Mesothelial cell of epicardium (in vitro differentiated cells): ENCODE measurements at regions not wholly inside any gene's neighbourhood (a gene's known extent, or its start where the extent isn't known, plus 50 kb on each side); places are given as distances from the start of the nearest gene placed in this dataset.

Experiments
- DNase-seq, 2 experiments: peaks; one replicate each; pipeline ENCODE4 v3.0.0; 2021; ENCODE audit warnings: low spot score in 2 of 2; ENCODE audit not compliant: unreplicated experiment in 2 of 2
- H3K27ac Mint-ChIP-seq: 2 replicates; pipeline ENCODE4 v1.8.0; 2021; ENCODE audit warnings: mixed read lengths
- H3K27me3 Mint-ChIP-seq: 2 replicates; pipeline ENCODE4 v1.8.0; 2021; ENCODE audit warnings: low read depth, mixed read lengths
- H3K36me3 Mint-ChIP-seq: 2 replicates; pipeline ENCODE4 v1.8.0; 2021; ENCODE audit warnings: mixed read lengths
- H3K4me1 Mint-ChIP-seq: 2 replicates; pipeline ENCODE4 v1.8.0; 2021; ENCODE audit warnings: mixed read lengths
- H3K4me3 Mint-ChIP-seq: 2 replicates; pipeline ENCODE4 v1.8.0; 2021; ENCODE audit warnings: mild to moderate bottlenecking, moderate library complexity, mixed read lengths
- H3K9me3 Mint-ChIP-seq: 2 replicates; pipeline ENCODE4 v1.8.0; 2021; ENCODE audit warnings: mixed read lengths
- TF ChIP-seq, protein P1 (sequence below): fragments of 200-600 bp; sonication (generic); IDR thresholded peaks from one replicate; pipeline ENCODE4 v1.5.0; 2021; ENCODE audit warnings: antibody characterized with exemption; ENCODE audit not compliant: unreplicated experiment

DNA sequence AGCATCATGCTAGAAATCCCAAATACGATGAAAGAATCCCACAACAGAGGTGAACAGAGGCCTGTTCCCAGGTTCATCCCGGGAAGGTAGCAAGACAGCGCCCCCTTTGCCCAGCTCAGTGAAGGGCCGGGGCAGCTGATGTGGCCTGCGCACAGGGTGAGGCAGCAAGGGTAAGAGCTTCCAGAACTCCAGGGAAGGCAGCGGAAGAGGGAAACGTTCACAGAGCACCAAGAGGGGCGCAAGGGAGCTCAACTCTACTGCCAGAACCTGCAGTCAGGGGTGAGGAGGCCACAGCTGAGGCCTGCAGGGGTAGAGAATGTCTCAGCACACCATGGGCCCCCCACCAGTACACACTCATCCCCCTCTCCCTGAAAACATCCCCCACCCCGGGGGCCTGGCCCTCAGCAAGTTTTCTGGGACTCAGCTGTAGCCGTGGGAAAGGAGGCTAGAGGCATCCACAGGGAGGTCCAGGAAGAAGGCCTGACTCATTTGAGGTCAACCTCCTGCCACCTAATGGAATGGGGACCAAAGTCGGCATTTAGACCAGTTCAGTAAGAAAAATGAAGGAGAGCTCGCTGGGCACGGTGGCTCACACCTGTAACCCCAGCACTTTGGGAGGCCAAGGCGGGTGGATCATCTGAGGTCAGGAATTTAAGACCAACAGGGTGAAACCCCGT, 95.6 kb upstream of the ASAP2 start:
- Mint-ChIP-seq H3K4me3 (no peak overlapping the region), H3K27me3 (no peaks in the 10 kb centered on the region), H3K36me3 (no peaks in the 10 kb centered on the region), H3K27ac (no peak overlapping the region), H3K9me3 (peaks cover 3% of the 10 kb centered on the region), H3K4me1 (peaks cover 17% of the 10 kb centered on the region)
- TF ChIP-seq, protein P1, sequence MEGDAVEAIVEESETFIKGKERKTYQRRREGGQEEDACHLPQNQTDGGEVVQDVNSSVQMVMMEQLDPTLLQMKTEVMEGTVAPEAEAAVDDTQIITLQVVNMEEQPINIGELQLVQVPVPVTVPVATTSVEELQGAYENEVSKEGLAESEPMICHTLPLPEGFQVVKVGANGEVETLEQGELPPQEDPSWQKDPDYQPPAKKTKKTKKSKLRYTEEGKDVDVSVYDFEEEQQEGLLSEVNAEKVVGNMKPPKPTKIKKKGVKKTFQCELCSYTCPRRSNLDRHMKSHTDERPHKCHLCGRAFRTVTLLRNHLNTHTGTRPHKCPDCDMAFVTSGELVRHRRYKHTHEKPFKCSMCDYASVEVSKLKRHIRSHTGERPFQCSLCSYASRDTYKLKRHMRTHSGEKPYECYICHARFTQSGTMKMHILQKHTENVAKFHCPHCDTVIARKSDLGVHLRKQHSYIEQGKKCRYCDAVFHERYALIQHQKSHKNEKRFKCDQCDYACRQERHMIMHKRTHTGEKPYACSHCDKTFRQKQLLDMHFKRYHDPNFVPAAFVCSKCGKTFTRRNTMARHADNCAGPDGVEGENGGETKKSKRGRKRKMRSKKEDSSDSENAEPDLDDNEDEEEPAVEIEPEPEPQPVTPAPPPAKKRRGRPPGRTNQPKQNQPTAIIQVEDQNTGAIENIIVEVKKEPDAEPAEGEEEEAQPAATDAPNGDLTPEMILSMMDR: no peak
- no peak for DNase-seq

DNA sequence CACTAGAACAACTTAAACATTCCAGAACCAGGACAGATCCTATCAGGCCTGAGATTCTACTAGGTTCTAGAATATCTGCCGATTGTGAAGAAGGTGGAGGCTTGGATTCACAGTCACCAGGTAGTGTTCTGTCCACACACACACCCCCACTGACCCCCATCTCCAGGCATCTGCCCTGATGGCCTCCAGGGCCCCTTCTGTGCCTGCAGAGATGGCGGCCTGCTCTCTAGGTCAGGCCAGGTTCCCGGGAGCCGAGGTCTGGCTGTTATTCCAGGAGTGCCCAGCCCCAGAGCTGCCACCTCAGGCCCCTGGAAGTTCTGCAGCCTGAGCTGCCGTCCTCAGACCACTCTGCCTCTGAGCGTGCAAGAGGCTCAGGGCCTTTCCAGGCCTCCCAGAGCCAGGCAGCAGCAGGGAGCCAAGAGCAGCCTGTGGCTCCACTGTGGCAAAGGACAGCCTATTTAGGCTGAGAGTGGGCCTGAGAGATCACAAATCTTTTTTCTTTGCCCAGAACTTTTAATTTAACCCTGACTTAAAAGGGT, 96.2 kb upstream of the ASAP2 start:
- Mint-ChIP-seq H3K27me3 (no peaks in the 10 kb centered on the region), H3K36me3 (no peaks in the 10 kb centered on the region), H3K4me1 (peaks cover 22% of the 10 kb centered on the region), H3K27ac (no peak overlapping the region), H3K9me3 (peaks cover 3% of the 10 kb centered on the region), H3K4me3 (no peak overlapping the region)
- TF ChIP-seq, protein P1: no peak
- DNase-seq: no peak

DNA sequence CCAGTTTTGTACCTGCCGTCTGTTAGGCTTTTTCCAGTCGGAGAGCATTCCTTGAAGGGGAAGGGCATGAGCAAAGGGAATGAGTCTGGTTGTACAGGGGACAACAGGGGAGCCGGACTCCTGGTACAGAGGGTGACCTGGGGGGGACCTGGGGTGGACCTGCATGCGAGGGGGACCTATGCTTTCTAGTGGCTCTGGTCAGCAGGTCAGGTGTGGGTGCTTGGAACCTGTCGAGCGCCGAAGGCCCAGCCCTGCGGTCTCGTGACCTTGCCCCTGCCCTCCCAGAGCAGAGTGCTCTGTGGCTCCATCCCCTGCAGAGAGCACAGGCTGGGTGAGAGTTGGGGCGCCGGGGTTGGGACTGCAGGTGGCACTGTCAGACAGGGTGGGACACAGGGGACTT, 96.7 kb upstream of the ASAP2 start:
- Mint-ChIP-seq H3K9me3 (peaks cover 2% of the 10 kb centered on the region), H3K4me3 (no peak overlapping the region), H3K27me3 (peaks cover 2% of the 10 kb centered on the region), H3K27ac (no peak overlapping the region), H3K4me1 (peaks cover 23% of the 10 kb centered on the region), H3K36me3 (no peaks in the 10 kb centered on the region)
- TF ChIP-seq, protein P1: no peak
- no peak for DNase-seq

DNA sequence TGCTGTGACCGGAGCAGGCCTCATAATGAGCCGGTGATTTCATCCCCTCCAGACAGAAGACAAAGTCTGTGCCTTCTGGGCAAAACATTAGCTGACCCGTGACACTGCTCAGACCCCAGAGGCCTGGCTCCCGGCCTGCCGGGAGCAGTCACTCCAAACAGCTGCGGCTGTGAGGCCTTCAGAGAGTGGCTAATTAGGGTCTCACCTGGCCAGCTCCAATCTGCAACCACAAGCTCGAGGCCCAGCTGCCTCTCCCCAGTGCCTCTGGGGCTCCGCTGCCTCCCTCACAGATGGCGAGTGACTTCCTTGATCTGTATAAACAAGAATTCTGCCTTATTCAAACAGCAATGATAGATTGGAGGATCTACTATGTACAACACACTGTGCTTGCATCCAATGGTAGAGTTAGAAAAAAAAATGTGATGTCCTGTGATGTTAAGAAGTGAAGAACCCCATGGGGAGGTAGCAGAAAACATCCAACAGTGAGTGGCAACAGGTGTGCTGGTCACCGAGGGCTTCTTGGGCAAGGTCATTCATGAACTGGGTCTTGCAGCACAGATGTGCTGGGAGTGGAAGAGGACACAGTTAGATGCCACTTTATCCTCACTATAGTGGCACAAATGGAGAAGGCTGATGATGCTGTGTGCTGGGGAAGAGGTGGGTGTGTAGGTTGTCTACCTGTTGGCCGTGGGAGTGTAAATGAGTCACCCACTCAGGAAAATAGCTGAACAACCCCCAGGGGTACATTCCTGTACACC, 98.2 kb upstream of the ASAP2 start:
- H3K4me3 Mint-ChIP-seq: no peak overlapping the region
- H3K27ac Mint-ChIP-seq: no peak overlapping the region
- peaks cover 32% of the 10 kb centered on the region for H3K4me1 Mint-ChIP-seq
- peaks cover 2% of the 10 kb centered on the region for H3K27me3 Mint-ChIP-seq
- TF ChIP-seq, protein P1: no peak
- no peaks in the 10 kb centered on the region for H3K36me3 Mint-ChIP-seq
- no peaks in the 10 kb centered on the region for H3K9me3 Mint-ChIP-seq
- DNase-seq: no peak

DNA sequence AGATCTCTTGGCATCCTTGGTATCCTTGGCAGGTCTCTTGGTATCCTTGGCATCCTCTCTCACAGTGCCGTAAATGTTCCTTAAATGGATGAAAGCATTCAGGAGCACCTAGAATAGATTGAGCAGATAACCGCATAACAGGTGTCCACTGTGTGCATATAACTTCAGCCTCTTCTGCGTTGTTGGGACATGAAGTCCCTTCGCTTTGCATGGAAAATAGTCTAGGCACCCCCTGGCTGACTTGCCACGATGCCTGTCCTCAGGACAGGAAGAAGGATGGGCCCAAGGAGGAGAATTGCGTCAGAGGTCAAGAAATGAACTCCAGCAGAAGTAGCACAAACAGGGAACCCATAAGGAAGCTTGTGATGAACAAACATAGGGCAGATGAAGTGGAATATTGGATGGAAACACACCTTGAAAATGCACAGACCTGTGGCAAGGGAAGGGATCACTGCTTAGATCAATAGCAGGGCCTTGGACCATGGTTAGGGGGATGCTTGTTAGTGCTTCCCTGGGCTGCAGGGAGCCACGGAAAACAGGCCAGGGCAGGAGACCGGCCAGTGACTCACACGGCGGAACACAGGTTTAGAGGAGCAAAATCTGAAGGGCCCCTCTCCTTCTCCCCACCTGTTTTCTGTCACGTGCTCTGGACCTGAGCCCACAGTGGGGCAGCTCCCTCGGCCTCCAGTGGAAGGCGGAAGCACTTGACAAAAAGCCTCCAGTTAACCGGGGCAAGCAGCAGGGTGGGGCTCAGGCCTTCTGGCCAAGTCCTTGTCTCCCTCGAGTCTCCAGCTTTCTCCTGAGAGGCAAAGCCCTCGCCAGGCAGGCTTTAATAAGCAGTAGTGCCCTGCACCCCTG, 99.2 kb upstream of the ASAP2 start:
- no peak for DNase-seq
- no peaks in the 10 kb centered on the region for H3K9me3 Mint-ChIP-seq
- no peaks in the 10 kb centered on the region for H3K36me3 Mint-ChIP-seq
- H3K27me3 Mint-ChIP-seq: peaks cover 2% of the 10 kb centered on the region
- TF ChIP-seq, protein P1: no peak
- H3K4me3 Mint-ChIP-seq: no peak overlapping the region
- no peak overlapping the region for H3K27ac Mint-ChIP-seq
- H3K4me1 Mint-ChIP-seq: peaks cover 36% of the 10 kb centered on the region
